ENCODE measurements at regions not wholly inside any gene's neighbourhood (a gene's known extent, or its start where the extent isn't known, plus 50 kb on each side); places are given as distances from the start of the nearest gene placed in this dataset.

DNA sequence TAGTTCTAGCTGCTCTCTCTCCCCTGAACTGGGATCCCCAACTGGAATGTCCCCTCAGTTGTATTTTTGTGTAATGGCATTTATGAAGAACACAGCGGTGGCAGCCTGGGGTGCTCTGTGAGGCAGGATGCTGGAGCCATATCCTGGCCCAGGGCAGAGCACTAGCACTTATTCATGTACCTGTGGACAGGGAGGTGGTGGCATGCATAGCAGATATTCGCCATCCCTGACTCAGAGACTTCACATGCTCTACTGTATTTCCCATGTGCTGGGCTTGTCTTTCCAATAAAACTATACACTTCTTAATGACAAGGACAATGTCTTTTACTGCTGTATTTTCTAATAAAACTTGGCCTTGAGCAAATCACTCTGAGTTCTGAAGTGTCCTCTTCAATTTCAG, 125.3 kb downstream of the ADAMTS15 start:
- no peaks in the 10 kb centered on the region for H3K9me3 Mint-ChIP-seq
- no peaks in the 10 kb centered on the region for H3K36me3 Mint-ChIP-seq
- DNase-seq (ENCODE audit: low spot score in 2 of 2) = no peak
- ATAC-seq = no peak
- no peak overlapping the region for H3K27ac Mint-ChIP-seq

DNA sequence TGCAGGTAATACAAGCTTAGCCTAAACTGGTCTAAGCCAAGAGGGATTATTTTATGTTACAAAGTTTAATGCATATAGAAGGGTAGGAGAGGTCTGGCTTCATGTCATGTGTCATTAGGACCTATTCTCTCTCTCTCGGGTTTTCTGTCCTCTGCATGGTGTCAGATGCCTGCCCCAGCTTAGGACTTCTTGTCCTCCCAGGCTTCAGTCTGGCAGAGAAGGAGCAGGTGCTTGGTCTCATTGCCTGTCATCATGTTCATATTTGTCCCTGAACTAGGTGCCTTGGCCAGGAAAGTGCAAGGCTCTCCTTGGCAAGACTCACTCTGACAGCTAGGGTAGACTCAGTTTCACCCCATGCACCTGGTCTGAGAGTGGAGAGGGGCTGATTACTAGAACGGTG, 126.3 kb downstream of the ADAMTS15 start:
- H3K27ac Mint-ChIP-seq = no peak overlapping the region
- ATAC-seq (no peak), DNase-seq (ENCODE audit: low spot score in 2 of 2) (no peak)
- no peaks in the 10 kb centered on the region for H3K9me3 Mint-ChIP-seq
- no peaks in the 10 kb centered on the region for H3K36me3 Mint-ChIP-seq

DNA sequence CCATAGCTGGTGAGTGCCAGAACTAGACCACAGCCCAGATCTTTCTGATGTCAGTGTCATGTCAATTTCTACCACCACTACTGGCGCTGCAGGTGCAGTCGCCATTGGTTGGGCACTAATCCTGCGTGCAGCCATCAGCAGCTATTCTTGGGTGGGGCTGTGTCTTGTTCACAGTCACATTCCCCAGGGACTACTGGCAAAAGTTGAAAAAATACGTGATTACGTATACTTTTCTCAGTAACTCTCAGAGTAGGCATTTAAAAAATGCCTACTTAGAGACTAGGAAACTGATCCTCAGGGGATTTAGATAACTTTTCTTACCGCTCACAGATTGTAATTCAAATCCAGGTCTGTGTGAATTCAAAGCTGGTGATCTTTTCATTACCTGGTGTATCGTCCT, 127.7 kb downstream of the ADAMTS15 start:
- ATAC-seq (no peak), DNase-seq (ENCODE audit: low spot score in 2 of 2) (no peak)
- Mint-ChIP-seq H3K9me3 (no peaks in the 10 kb centered on the region), H3K27ac (no peak overlapping the region), H3K36me3 (no peaks in the 10 kb centered on the region)

DNA sequence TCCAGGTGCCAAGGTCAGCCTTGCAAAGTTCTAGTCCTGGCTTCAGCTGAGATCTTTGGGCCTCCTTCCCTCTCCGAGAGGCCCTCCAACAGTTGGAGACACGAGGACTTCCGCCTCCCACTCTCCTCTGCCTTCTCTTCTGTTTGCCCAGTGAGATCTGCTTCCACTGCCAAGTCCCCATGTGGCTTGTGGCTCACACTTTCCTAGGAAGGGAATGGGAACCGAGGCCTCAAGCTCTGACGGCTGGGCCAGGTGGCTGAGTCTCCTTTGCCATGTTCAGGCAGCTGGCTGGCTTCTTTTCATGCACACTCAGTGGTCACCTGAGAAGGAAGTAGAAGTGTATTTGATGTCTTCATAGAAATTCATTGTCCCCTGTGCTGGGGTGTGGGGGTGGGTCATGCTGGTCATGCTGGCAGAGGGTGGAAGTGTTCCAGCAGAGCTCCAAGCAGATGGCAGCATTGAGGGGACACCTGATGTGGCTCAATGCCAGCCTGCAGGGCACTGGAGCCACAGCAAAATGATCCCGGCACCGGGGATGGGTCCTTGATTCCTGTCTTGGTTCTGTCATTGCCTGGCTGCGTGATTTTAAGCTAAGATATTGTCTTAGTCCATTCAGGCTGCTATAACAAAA, 130.4 kb downstream of the ADAMTS15 start:
- ATAC-seq = no peak
- Mint-ChIP-seq H3K9me3 (no peaks in the 10 kb centered on the region), H3K36me3 (no peaks in the 10 kb centered on the region), H3K27ac (no peak overlapping the region)
- no peak for DNase-seq (ENCODE audit: low spot score in 2 of 2)

DNA sequence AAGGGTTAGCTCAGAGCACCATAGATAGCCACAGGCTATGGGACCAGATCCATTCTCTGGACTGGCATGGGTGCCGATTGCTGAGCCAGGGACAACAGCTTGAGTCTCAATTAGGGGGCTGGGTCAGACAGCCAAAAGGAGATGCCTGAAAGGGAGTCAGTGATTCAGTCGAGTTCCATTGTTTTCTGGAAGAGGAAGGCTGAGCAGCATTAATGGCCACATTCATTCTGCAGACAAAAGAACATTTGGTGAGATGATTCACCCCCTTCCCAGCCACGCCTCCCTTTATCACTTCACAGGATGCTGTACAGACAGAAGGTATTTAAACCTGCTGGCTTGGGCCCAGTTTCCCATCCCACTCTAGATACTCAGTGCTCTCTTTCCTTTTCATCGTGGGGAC, 131.9 kb downstream of the ADAMTS15 start:
- H3K9me3 Mint-ChIP-seq = no peaks in the 10 kb centered on the region
- no peaks in the 10 kb centered on the region for H3K36me3 Mint-ChIP-seq
- DNase-seq (ENCODE audit: low spot score in 2 of 2) (no peak), ATAC-seq (no peak)
- no peak overlapping the region for H3K27ac Mint-ChIP-seq

DNA sequence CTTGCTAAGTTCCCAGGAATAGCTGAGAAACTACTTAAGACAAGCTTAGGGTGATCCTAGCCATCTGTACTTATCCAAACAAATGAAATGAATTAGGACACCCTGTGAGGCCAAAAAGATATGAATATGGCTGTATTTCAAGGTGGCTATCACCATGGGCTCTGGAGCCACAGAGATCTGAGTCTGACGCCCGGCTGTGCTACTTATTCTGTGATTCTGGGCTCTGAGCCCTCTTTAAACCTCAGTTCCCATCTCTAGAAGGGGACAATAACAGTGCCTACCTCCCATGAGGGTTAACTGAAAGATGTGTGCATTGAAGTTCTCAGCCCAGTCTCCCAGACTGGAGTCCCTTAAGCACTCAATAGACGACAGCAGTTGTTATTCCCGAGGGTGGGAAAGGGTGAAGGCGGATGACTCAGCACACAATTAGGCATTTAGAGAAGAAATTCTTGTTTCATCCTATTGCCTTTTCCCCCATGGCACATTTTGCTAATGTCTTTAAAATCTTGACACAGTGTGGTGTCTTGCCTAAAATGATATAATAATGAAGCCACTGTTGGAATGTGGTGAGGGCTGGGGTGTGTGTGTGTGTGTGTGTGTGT, 132.5 kb downstream of the ADAMTS15 start:
- Mint-ChIP-seq H3K9me3 (no peaks in the 10 kb centered on the region), H3K27ac (no peak overlapping the region), H3K36me3 (no peaks in the 10 kb centered on the region)
- ATAC-seq = no peak
- no peak for DNase-seq (ENCODE audit: low spot score in 2 of 2)

DNA sequence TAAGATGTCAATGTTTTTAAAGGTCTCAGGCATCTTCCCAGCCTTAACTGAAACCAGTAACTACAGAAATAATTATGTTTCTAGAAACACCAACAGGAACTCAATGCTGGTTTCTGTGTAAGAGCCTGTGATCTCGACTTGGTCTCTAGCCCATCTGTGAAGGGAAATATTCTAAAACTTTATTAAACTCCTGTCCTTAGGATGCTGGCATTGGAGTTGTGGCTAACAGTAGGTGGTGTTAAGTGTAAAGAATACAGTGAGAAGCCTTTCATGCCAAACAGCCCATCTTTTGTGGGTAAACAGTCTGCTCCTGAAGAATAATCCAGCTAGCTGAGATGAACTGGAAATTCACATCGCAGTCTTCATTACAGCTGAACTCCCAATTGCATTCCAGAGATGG, 133.2 kb downstream of the ADAMTS15 start:
- ATAC-seq = no peak
- DNase-seq (ENCODE audit: low spot score in 2 of 2) = no peak
- H3K27ac Mint-ChIP-seq = no peak overlapping the region
- no peaks in the 10 kb centered on the region for H3K36me3 Mint-ChIP-seq
- no peaks in the 10 kb centered on the region for H3K9me3 Mint-ChIP-seq

DNA sequence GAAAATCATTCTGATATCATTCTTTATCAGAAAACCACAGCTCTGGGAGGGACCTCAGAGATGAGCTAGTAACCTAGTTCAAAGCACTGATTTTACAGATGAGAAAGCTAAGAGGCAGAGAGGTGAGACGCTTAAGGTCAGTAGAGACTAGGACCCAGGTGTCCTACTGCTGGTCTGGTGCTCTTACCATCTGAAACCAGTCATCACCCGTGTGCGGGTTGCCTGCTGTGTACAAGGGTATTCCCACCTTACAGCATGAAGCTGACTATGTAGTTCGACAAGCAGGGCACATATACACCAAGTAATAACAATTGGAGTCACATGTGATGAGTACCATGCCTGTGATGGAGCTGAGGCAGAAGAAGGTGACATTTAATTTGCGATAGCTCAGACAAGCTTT, 133.7 kb downstream of the ADAMTS15 start:
- ATAC-seq (no peak), DNase-seq (ENCODE audit: low spot score in 2 of 2) (no peak)
- H3K27ac Mint-ChIP-seq = no peak overlapping the region
- no peaks in the 10 kb centered on the region for H3K36me3 Mint-ChIP-seq
- no peaks in the 10 kb centered on the region for H3K9me3 Mint-ChIP-seq

DNA sequence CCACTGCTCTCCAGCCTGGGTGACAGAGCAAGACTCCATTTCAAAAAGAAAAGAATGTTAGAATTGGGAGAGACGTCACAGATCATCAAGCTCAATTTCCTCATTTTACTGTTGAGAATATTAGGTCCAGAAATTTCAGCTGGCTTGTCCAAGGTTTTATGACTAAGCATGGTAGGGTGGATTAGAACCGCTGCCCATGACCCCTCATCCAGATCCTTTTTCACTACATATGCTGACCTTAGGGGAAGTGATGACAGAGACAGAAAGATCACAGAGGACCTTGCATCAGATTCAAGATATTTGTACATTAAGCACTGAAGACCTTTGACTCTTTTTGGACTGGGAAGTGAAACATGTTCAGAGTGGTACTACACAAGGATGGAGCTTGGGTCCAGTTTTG, 134.5 kb downstream of the ADAMTS15 start:
- H3K9me3 Mint-ChIP-seq = no peaks in the 10 kb centered on the region
- no peak overlapping the region for H3K27ac Mint-ChIP-seq
- ATAC-seq = no peak
- DNase-seq (ENCODE audit: low spot score in 2 of 2) = no peak
- no peaks in the 10 kb centered on the region for H3K36me3 Mint-ChIP-seq

DNA sequence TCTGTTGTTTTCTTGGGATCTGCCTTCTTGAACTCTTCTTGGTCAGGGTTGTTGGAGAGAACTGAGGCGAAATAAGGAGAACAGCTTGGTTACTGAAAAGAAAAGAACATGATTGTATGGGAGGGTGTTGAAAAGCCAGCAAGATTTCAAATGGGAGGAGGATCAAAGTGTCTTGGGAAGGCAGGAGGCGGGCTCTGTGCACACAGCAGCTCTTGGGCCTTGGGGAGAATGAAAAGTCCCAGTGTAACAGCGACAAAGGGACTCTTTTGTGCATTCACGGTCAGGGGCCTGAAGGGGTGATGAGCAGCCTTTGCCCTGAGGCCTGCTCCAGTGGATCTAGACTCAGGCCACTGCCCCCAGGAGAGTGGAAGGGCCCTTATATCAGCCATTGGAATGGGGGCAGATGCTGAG, 135.4 kb downstream of the ADAMTS15 start:
- no peak for DNase-seq (ENCODE audit: low spot score in 2 of 2)
- Mint-ChIP-seq H3K9me3 (peaks cover 0 to under 1% of the 10 kb centered on the region in 2 donors), H3K27ac (no peak overlapping the region), H3K36me3 (no peaks in the 10 kb centered on the region)
- no peak for ATAC-seq

DNA sequence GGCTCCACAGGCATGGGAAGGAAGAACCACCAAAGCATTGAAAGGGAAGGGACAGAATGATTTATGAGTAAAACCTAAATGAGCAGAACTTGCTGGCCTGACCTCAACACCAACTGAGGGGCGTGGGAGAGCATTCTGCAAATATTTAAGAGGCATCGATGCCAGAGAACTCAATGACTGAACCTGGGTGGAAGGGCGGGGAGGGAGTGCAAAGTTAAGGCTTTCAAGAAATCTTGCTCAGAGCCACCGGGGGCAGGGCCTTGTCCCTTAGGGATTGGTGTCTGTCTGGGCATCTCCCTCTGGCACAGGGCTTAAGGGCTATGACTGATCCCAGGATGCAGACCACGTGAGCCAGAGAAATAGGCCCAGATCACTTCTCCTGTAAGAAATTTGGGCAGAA, 137.1 kb downstream of the ADAMTS15 start:
- Mint-ChIP-seq H3K36me3 (no peaks in the 10 kb centered on the region), H3K27ac (no peak overlapping the region), H3K9me3 (peaks cover 0 to 4% of the 10 kb centered on the region in 2 donors)
- no peak for DNase-seq (ENCODE audit: low spot score in 2 of 2)
- ATAC-seq = no peak

DNA sequence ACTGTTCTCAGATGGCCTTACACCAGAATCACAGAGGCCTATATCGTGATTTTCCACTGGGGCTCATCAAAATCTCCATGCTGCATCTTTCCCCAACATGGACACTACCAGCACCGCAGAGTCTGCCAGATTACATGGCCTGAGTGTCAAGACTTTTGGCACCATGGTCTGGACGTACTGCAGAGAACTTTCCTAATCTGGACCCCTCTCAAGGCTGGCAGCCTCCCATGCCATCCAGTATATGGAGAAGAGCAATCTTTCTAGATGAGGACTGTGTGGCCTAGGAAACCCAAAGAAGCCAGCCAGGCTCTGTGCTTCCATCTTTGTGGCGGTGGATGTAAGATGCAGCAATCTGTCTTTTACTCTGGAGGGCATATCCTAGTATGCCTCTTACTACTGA, 139.2 kb downstream of the ADAMTS15 start:
- ATAC-seq = no peak
- DNase-seq (ENCODE audit: low spot score in 2 of 2) = no peak
- Mint-ChIP-seq H3K27ac (no peak overlapping the region), H3K36me3 (no peaks in the 10 kb centered on the region), H3K9me3 (peaks cover 0 to 4% of the 10 kb centered on the region in 2 donors)

DNA sequence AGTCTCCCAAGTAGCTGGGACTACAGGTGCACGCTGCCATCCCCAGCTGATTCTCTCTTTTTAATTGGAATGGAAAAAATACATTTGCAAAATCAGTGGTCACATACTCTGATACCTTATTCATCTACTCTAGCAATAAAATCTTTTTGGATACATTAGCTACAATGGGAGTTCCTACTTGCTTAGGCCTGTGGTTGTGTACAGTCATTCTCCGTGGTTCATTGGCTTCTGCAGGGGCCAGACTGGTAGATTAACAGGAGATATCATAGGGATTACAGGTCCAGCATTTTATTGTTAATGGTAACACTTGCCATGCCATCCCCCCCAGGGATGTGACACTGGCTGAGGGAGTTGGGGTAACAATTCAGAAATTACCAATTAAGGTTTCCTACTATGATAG, 140.0 kb downstream of the ADAMTS15 start:
- Mint-ChIP-seq H3K9me3 (peaks cover 0 to 4% of the 10 kb centered on the region in 2 donors), H3K36me3 (no peaks in the 10 kb centered on the region)
- DNase-seq (ENCODE audit: low spot score in 2 of 2) = no peak

DNA sequence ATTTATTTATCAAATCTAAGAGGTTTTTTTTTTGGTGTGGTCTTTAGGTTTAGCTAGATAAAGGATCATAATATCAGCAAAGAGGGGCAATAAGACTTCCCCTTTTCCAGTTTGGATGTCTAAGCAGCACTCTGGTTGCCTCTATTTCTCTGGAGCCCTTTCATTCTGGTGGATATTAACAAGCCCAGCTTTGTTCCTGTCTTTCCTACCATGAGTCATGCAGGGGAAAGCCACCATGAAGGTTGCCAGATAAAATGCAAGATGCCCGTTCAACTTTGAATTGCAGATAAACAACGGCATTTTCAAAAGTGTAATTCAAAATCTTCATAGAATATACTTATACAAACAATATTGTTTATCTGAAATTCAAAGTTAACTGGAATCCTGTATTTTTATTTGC, 143.6 kb downstream of the ADAMTS15 start:
- DNase-seq (ENCODE audit: low spot score in 2 of 2) (no peak), ATAC-seq (no peak)
- peaks cover 0 to 4% of the 10 kb centered on the region in 2 donors for H3K9me3 Mint-ChIP-seq
- no peaks in the 10 kb centered on the region for H3K36me3 Mint-ChIP-seq
- no peak overlapping the region for H3K27ac Mint-ChIP-seq

More for the DNA sequence above, 140.0 kb downstream of the ADAMTS15 start:
- ATAC-seq = no peak
- H3K27ac Mint-ChIP-seq = no peak overlapping the region

DNA sequence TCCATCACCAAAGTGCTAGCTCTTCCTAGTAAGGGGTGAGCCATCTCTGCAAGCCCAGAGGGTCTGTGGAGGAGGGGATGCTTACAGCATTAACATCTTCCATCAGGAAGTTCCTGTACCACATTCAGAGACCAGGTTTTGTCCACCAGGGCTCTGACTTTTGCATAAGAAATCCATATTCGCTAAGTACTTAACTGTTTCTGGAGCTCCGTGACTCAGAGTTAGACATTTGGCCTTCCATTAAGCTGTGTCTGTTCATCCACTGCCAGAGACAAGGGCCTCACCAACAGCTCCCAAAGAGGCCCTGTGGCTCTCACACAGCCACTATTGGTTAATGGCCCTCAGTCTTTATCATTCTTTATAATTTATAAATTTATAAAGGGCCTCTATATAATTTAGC, 144.6 kb downstream of the ADAMTS15 start:
- H3K36me3 Mint-ChIP-seq = no peaks in the 10 kb centered on the region
- DNase-seq (ENCODE audit: low spot score in 2 of 2) (no peak), ATAC-seq (no peak)
- H3K9me3 Mint-ChIP-seq = peaks cover 0 to 4% of the 10 kb centered on the region in 2 donors
- no peak overlapping the region for H3K27ac Mint-ChIP-seq

DNA sequence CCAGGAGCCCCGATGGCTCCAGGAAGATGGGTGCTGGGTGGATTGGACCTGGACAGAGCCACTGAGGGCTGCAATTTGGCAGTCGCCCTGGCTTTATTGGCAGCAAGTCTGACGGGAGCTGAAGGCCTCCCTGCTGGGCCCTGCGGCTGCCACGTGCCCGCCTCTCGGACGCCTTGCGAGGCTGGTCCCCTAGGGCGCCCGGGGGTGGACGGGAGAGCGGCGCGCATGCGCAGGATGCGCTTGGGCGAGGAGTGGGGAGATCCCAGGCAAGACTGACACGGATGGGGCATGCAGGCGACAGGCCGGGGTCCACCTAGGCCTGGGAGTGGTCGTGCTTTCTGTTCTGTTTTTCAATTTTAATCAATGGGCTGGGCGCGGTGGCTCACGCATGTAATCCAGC, 150.0 kb downstream of the ADAMTS15 start:
- H3K9me3 Mint-ChIP-seq = peaks cover 0 to 3% of the 10 kb centered on the region in 2 donors
- H3K36me3 Mint-ChIP-seq = no peaks in the 10 kb centered on the region
- no peak overlapping the region for H3K27ac Mint-ChIP-seq
- DNase-seq (ENCODE audit: low spot score in 2 of 2) (no peak), ATAC-seq (no peak)

DNA sequence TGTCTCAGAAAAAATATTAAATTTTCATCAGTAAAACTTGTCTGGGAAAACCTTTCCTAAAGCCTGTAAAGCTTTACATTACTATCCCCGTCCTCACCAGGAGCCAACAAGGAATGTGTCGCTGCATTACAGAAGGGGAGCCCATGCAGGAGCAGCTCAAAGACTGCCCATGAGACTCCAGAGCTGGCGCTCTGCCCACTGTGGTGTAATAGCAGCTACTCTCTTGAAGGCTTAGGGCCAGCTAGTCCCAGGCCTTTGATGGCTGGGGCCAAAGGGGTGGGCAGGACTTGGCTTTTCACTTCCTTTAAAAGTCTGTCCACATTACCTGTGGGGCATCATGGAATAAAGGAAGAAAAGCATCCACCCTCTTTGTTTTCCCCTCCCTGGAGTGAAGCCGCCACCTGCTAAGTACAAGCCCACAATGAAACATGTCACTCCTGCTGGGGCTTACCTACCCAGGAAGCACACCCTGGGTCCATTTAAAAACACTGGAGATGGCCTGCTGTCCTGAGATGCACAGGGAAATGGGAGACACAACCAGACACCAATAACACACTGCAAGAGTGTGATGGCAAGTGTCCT, 150.7 kb downstream of the ADAMTS15 start:
- Mint-ChIP-seq H3K36me3 (no peaks in the 10 kb centered on the region), H3K9me3 (peaks cover 0 to 3% of the 10 kb centered on the region in 2 donors), H3K27ac (no peak overlapping the region)
- DNase-seq (ENCODE audit: low spot score in 2 of 2) (no peak), ATAC-seq (no peak)

DNA sequence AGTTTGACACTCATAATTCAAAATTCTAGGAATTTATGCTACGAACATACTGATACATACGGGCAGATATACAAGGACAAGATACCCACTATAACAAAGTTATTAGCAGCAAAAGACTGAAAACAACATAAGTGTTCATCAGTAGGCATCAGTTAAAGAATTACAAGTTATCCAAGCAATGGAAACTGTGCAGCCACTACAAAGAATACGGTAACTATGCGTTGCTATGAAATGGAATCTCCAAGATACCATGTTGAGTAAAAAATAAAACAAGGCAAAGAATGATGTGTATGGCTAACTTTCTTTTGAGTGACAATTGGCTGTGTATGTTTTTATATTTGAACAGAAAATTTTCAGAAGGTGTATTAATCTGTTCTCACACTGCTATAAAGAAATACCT, 151.7 kb downstream of the ADAMTS15 start:
- DNase-seq (ENCODE audit: low spot score in 2 of 2) (no peak), ATAC-seq (no peak)
- Mint-ChIP-seq H3K27ac (no peak overlapping the region), H3K9me3 (peaks cover 0 to 3% of the 10 kb centered on the region in 2 donors), H3K36me3 (no peaks in the 10 kb centered on the region)
